H1 (cell line): ENCODE measurements at regions not wholly inside any gene's neighbourhood (a gene's known extent, or its start where the extent isn't known, plus 50 kb on each side); places are given as distances from the start of the nearest gene placed in this dataset.

Experiments
- CTCF ChIA-PET: fragments of 300-600 bp; sonication (Branson Sonifier 250); formaldehyde crosslinking; loops from one replicate; lab custom pipeline; 2021; ENCODE audit not compliant: partially characterized antibody; lab: Charles Lee
- POLR2A ChIA-PET: fragments of 300-600 bp; sonication (Branson Sonifier 250); formaldehyde crosslinking; loops from one replicate; lab custom pipeline; 2021; ENCODE audit warnings: inconsistent platforms; ENCODE audit not compliant: partially characterized antibody; lab: Charles Lee
- DNase-seq, 2 experiments: peaks; one replicate each; pipeline versions ENCODE4 v3.0.0 to v3.0.0-alpha.2; 2010 to 2022; ENCODE audit warnings: low spot score in 2 of 2, low read depth in 1 of 2, mixed read lengths in 1 of 2
- FAIRE-seq: peaks from 2 replicates; lab custom pipeline; 2011; peaks lifted over from hg19 to GRCh38; lab: Jason Lieb, UNC
- H2AFZ ChIP-seq: 2 replicates; pipeline ENCODE4 v1.8.1; 2012; ENCODE audit warnings: low read length, inconsistent platforms
- H2AK5ac ChIP-seq: 2 replicates; pipeline ENCODE4 v1.6.1; 2013; ENCODE audit warnings: low read depth, low read length
- H2BK120ac ChIP-seq: replicated peaks from 2 replicates; pipeline ENCODE3; 2013; ENCODE audit warnings: low read depth, low read length, inconsistent platforms
- H2BK12ac ChIP-seq: 2 replicates; pipeline ENCODE4 v1.6.1; 2013; ENCODE audit warnings: low read depth, low read length
- H2BK15ac ChIP-seq: 2 replicates; pipeline ENCODE4 v1.6.1; 2013; ENCODE audit warnings: low read length
- H2BK20ac ChIP-seq: 2 replicates; pipeline ENCODE4 v1.6.1; 2013; ENCODE audit warnings: low read length
- H2BK5ac ChIP-seq: 2 replicates; pipeline ENCODE4 v1.6.1; 2013; ENCODE audit warnings: low read depth, low read length
- H3K14ac ChIP-seq: 2 replicates; pipeline ENCODE4 v1.6.1; 2013; ENCODE audit warnings: inconsistent platforms; ENCODE audit not compliant: insufficient read length
- H3K18ac ChIP-seq: 2 replicates; pipeline ENCODE4 v1.6.1; 2013; ENCODE audit warnings: low read length; ENCODE audit errors: extremely low read depth
- H3K23ac ChIP-seq: 2 replicates; pipeline ENCODE4 v1.6.1; 2013; ENCODE audit warnings: inconsistent platforms; ENCODE audit not compliant: insufficient read length
- H3K23me2 ChIP-seq: 2 replicates; pipeline ENCODE4 v1.6.1; 2013; ENCODE audit warnings: low read depth, low read length
- H3K27ac ChIP-seq: 2 replicates; pipeline ENCODE4 v1.6.1; 2011; ENCODE audit warnings: low read depth, low read length, inconsistent platforms
- H3K27me3 ChIP-seq, 4 experiments: replicated peaks in 1 of 4; 1 replicate in 1 of 4; 2 replicates in 3 of 4; pipeline versions ENCODE4 v1.6.1 to v1.8.1; 2011 to 2013; ENCODE audit warnings: low read length in 3 of 4, mild to moderate bottlenecking in 3 of 4, inconsistent platforms in 2 of 4, mixed read lengths in 2 of 4, moderate library complexity in 1 of 4; ENCODE audit not compliant: control insufficient read depth in 3 of 4, insufficient read depth in 3 of 4; ENCODE audit errors: extremely low read depth in 1 of 4
- H3K36me3 ChIP-seq, 4 experiments: 2 replicates each; pipeline versions ENCODE4 v1.6.1 to v1.8.1; 2011 to 2013; ENCODE audit warnings: mild to moderate bottlenecking in 4 of 4, low read length in 3 of 4, moderate library complexity in 2 of 4, control low read depth in 1 of 4, inconsistent platforms in 1 of 4; ENCODE audit not compliant: insufficient read depth in 4 of 4, control insufficient read depth in 2 of 4
- H3K4ac ChIP-seq: replicated peaks from 2 replicates; pipeline ENCODE3; 2013; ENCODE audit warnings: low read length, low read depth, mixed read lengths, inconsistent platforms; ENCODE audit not compliant: insufficient read length
- H3K4me1 ChIP-seq, 4 experiments: replicated peaks in 1 of 4; 1 replicate in 1 of 4; 2 replicates in 3 of 4; pipeline versions ENCODE4 v1.6.1 to v1.8.1; 2011 to 2013; ENCODE audit warnings: low read length in 3 of 4, inconsistent platforms in 2 of 4, mixed read lengths in 1 of 4; ENCODE audit not compliant: insufficient read depth in 4 of 4, control insufficient read depth in 3 of 4
- H3K4me2 ChIP-seq, 2 experiments: 2 replicates each; pipeline versions ENCODE4 v1.6.1 to v1.8.1; 2011 to 2013; ENCODE audit warnings: low read depth in 2 of 2, low read length in 2 of 2, control low read depth in 1 of 2, inconsistent platforms in 1 of 2, mild to moderate bottlenecking in 1 of 2; ENCODE audit not compliant: insufficient read depth in 1 of 2
- H3K4me3 ChIP-seq, 4 experiments: fragments of 200-600, 300-600 bp in 1 of 4; sonication (generic), shearing (Covaris generic), sonication (Bioruptor Twin) in 1 of 4; 2 replicates each; pipeline versions ENCODE4 v1.5.1 to v1.8.1; 2011 to 2016; ENCODE audit warnings: low read length in 4 of 4, low read depth in 3 of 4, control low read depth in 2 of 4, inconsistent platforms in 2 of 4, mild to moderate bottlenecking in 2 of 4, mixed read lengths in 1 of 4, moderate library complexity in 1 of 4; ENCODE audit not compliant: insufficient read depth in 2 of 4; ENCODE audit errors: extremely low read depth in 1 of 4
- H3K56ac ChIP-seq: replicated peaks from 2 replicates; pipeline ENCODE3; 2013; ENCODE audit warnings: low read depth, mild to moderate bottlenecking, mixed read lengths, low read length, inconsistent platforms; ENCODE audit not compliant: insufficient read length
- H3K79me1 ChIP-seq: 2 replicates; pipeline ENCODE4 v1.6.1; 2013; ENCODE audit warnings: low read depth, low read length, control low read depth
- H3K79me2 ChIP-seq, 2 experiments: 2 replicates each; pipeline versions ENCODE4 v1.6.1 to v1.8.1; 2012 to 2013; ENCODE audit warnings: low read length in 2 of 2, mild to moderate bottlenecking in 2 of 2, inconsistent platforms in 1 of 2; ENCODE audit not compliant: insufficient read depth in 2 of 2, control insufficient read depth in 1 of 2
- H3K9ac ChIP-seq, 4 experiments: replicated peaks in 1 of 4; 1 replicate in 1 of 4; 2 replicates in 3 of 4; pipeline versions ENCODE4 v1.6.1 to v1.8.1; 2011 to 2013; ENCODE audit warnings: low read depth in 3 of 4, low read length in 3 of 4, control low read depth in 2 of 4, mild to moderate bottlenecking in 2 of 4, moderate library complexity in 2 of 4, inconsistent platforms in 1 of 4; ENCODE audit errors: extremely low read depth in 1 of 4
- H3K9me3 ChIP-seq, 2 experiments: 2 replicates each; pipeline versions ENCODE4 v1.6.1 to v1.8.1; 2012 to 2013; ENCODE audit warnings: mild to moderate bottlenecking in 2 of 2, moderate library complexity in 2 of 2, control low read depth in 1 of 2, inconsistent platforms in 1 of 2, low read depth in 1 of 2, low read length in 1 of 2, mixed read lengths in 1 of 2; ENCODE audit not compliant: insufficient read depth in 2 of 2
- H4K20me1 ChIP-seq, 2 experiments: replicated peaks in 1 of 2; 2 replicates each; pipeline versions ENCODE3 to v1.8.1; 2011 to 2013; ENCODE audit warnings: inconsistent platforms in 2 of 2, low read length in 2 of 2, mild to moderate bottlenecking in 1 of 2; ENCODE audit not compliant: insufficient read depth in 2 of 2, control insufficient read depth in 1 of 2
- H4K5ac ChIP-seq: 2 replicates; pipeline ENCODE4 v1.6.1; 2013; ENCODE audit warnings: low read length, low read depth, mixed read lengths, inconsistent platforms; ENCODE audit not compliant: insufficient read length
- H4K8ac ChIP-seq: 2 replicates; pipeline ENCODE4 v1.8.0; 2013; ENCODE audit warnings: mild to moderate bottlenecking, moderate library complexity, low read length, inconsistent platforms; ENCODE audit not compliant: insufficient read depth; ENCODE audit errors: extremely low read depth
- H4K91ac ChIP-seq: replicated peaks from 2 replicates; pipeline ENCODE3; 2013; ENCODE audit warnings: low read length, mixed read lengths, inconsistent platforms; ENCODE audit not compliant: insufficient read length
- BCL11A ChIP-seq, 2 experiments: IDR thresholded peaks; one replicate each; pipeline ENCODE4 v1.6.1; 2011; ENCODE audit warnings: low read depth in 2 of 2, low read length in 2 of 2, mild to moderate bottlenecking in 2 of 2
- YY1 ChIP-seq: IDR thresholded peaks from 2 replicates; pipeline ENCODE4 v1.6.1; 2011; ENCODE audit warnings: low read depth, mild to moderate bottlenecking, low read length
- WGBS, 2 experiments: shearing (Covaris generic) in 1 of 2; methylation state at CpG; one replicate each; pipeline versions ENCODE4 v1.1.6 to v1.1.7; 2013 to 2015; ENCODE audit warnings: low lambda C conversion rate in 2 of 2, mixed read lengths in 2 of 2, inconsistent platforms in 1 of 2, low coverage in 1 of 2, missing lambda C conversion rate in 1 of 2; ENCODE audit not compliant: insufficient replicate concordance in 2 of 2, insufficient coverage in 1 of 2, insufficient read length in 1 of 2; ENCODE audit errors: extremely low coverage in 1 of 2, missing lambda C conversion rate in 1 of 2; 5-methylcytosine and 5-hydroxymethylcytosine counted together

DNA sequence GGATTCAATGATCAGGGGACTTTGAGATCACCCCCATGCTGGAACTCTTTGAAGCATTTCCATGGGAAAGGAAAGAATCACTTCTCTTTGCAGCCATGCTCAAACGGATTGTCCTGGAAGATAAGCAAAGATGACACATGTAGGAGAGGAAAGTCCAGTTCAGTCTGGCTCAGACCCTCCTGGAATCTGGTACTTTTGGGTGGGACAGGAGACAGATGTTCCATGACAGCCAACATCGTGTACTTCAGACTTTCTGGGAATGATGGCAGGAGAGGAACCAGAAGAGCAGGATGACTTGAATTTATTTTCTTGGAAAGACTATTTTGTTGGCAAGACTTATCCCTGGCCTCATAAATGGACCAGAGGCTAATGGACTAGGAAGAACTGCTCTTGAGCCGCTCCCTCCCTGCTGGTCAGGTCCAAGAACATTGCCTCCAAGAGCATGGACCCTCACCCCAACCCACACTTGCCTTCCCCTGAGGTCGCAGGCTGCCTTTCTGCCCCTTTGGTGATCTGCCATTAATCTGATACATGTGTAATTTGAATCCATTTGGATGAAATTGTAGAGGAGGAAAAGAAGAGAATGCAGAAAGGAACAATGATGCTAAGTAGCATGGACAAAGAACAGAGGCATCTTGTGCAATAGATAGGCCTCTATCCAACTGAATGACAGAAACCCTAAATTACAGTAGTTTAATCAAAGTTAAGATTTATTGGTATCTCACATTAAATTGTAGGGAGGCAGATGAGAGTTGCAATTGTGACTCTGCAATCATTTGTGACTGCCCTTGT is 201.0 kb downstream of the SNX19 start:
- H4K5ac ChIP-seq: no peak overlapping the region
- no peak overlapping the region for H2AFZ ChIP-seq
- H3K36me3 ChIP-seq: no peaks in the 10 kb centered on the region
- H2BK120ac ChIP-seq: no peak overlapping the region
- no peaks in the 10 kb centered on the region for H3K27me3 ChIP-seq
- H3K4me2 ChIP-seq: no peak overlapping the region
- no peaks in the 10 kb centered on the region for H3K23me2 ChIP-seq
- DNase-seq (no peak), FAIRE-seq (no peak)
- 85% methylated on average over 4 of the region's 4 CpGs; no CpG with 5 or more reads in 1 of the 2 experiments for WGBS, 2 experiments
- H3K79me2 ChIP-seq: no peaks in the 10 kb centered on the region
- H3K9me3 ChIP-seq: no peaks in the 10 kb centered on the region
- no peak overlapping the region for H3K18ac ChIP-seq
- H3K27ac ChIP-seq: no peak overlapping the region
- no peaks in the 10 kb centered on the region for H3K4me1 ChIP-seq
- no peak overlapping the region for H4K8ac ChIP-seq
- TF ChIP-seq YY1: no peak
- TF ChIP-seq BCL11A (IDR thresholded peaks at IDR 0.05; ENCODE audit: low read depth in 2 of 2, low read length in 2 of 2): no peak
- H2BK15ac ChIP-seq: no peak overlapping the region
- no peak overlapping the region for H3K4me3 ChIP-seq
- no peaks in the 10 kb centered on the region for H3K79me1 ChIP-seq
- H2BK12ac ChIP-seq: no peak overlapping the region
- H2BK20ac ChIP-seq: no peak overlapping the region
- ChIA-PET POLR2A (interaction anchor here (1.2 kb wide), 1 partner anchor 11 kb away, joined by 3 read pairs; no protein-coding TSS in a partner anchor), CTCF (no interaction called here)
- no peak overlapping the region for H3K56ac ChIP-seq
- H4K20me1 ChIP-seq: no peaks in the 10 kb centered on the region
- H3K9ac ChIP-seq: no peak overlapping the region
- no peak overlapping the region for H3K23ac ChIP-seq
- no peak overlapping the region for H2BK5ac ChIP-seq
- no peak overlapping the region for H3K14ac ChIP-seq
- no peak overlapping the region for H2AK5ac ChIP-seq
- no peak overlapping the region for H4K91ac ChIP-seq
- H3K4ac ChIP-seq: no peak overlapping the region
